OCI-LY3 (cell line): ENCODE measurements at regions not wholly inside any gene's neighbourhood (a gene's known extent, or its start where the extent isn't known, plus 50 kb on each side); places are given as distances from the start of the nearest gene placed in this dataset.

ENCODE experiments used
- CTCF ChIP-seq: fragments of 200-600, 300-600 bp; sonication (generic); IDR thresholded peaks from 2 replicates; pipeline ENCODE4 v1.5.1; 2014; ENCODE audit warnings: antibody characterized with exemption, low read length, low read depth
- EZH2phosphoT487 ChIP-seq: fragments of 200-600 bp; shearing (Covaris generic); IDR thresholded peaks from 2 replicates; pipeline ENCODE4 v1.6.1; 2018; ENCODE audit warnings: antibody characterized with exemption, mixed run types, low read depth

DNA sequence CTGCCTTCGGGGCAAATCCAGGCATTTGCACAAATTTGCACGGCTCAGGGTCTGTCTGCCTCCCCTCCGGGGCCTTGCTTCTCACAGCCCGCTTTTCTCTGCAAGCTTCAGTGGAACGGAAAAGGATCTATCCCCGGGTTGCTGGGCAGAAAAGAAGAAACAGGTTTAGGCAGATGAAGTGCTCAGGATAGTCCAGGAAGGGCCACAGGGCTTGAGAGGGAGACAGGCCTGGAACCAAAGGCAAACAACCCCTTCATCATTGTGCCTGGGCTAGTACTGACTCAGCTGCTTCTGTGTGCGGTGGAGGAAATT is 347.8 kb upstream of the TNP1 start:
- TF ChIP-seq CTCF: no peak
- no peak for TF ChIP-seq EZH2phosphoT487
